NCI-H774 (cell line): ENCODE measurements at regions not wholly inside any gene's neighbourhood (a gene's known extent, or its start where the extent isn't known, plus 50 kb on each side); places are given as distances from the start of the nearest gene placed in this dataset.

Source experiments
- DNase-seq: peaks from one replicate; lab custom pipeline; 2025; lab: John Stamatoyannopoulos, UW

DNA sequence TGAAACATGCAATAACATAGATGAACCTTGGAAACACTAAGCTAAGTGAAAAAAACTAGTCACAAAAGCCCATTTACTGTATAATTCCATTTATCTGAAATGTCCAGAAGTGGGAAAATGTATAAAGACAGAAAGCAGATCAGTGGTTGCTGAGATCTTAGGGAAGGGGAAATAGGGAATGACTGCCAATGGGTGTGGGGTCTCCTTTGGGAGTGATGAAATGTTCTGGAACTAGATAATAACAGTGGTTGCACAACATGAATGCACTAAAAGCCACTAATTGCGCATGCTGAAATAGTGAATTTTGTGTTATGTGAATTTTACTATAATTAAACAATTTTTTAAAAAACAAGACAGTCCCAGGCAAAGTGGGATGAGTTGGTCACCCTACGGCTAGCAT, 472.8 kb downstream of the CCDC171 start:
- no peak for DNase-seq

DNA sequence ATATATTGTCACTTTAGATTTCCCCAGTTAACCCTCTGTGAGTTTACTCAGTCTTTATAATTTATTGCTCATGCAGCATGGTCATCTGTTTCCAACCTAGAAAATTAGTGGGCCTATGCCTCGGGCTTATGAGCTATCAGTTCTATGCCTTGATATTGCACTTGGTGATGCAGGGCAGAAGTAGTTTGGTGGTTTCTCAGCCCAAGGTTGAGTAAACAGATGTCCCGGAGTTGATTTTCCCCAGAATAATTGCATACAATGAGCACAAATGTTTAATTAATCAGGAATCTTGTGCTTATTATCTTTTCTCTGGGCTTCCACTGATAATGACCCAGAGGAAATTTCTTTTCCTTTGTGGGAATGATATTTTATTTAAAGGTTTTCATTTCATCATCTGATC, 474.0 kb downstream of the CCDC171 start:
- no peak for DNase-seq

DNA sequence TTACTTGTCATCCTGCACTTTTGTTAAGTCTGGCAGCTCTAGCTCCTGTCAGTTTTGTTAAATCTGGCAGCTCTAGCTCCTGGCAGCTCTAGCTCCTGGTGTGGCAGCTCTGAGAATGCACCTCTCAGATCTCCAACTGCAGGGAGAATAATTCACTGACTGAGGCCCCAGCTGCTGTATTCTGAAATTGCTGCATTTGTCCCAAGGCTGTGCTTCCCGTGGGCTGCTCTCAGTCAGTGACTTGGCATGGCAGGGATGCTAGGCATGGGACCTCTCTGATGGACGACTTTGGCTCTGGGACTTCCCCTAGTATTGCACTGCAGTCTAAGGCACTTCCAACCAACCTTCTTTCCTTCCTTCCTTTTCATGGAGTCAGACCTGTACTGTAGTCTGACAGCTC, 475.7 kb downstream of the CCDC171 start:
- no peak for DNase-seq

DNA sequence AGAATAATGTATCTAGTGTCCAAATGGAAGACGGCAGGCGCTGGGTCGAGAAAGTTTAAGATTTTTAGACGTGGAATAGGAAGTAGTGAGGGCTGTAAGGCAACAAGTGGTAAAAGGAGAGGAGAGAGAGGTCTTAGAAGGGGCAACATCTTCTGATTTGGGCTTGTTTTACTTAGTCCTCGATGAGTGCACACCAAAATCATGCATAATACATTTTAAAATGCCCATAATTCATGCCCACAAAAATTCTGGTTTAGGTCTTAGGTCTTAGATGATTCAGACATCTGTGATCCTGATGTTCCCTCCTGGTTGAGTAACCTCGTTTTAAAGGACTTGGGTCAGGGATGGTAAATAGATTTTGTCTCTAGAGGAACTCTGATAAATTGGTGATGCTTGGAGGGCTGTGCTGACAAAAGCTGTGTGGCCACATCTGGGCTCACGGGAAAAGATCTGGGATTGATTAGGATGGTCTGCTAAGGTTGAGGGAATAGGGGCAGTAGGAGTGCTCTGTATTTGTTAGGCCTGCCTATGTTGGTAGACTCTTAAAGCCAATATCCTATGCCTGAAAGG, 476.3 kb downstream of the CCDC171 start:
- no peak for DNase-seq

DNA sequence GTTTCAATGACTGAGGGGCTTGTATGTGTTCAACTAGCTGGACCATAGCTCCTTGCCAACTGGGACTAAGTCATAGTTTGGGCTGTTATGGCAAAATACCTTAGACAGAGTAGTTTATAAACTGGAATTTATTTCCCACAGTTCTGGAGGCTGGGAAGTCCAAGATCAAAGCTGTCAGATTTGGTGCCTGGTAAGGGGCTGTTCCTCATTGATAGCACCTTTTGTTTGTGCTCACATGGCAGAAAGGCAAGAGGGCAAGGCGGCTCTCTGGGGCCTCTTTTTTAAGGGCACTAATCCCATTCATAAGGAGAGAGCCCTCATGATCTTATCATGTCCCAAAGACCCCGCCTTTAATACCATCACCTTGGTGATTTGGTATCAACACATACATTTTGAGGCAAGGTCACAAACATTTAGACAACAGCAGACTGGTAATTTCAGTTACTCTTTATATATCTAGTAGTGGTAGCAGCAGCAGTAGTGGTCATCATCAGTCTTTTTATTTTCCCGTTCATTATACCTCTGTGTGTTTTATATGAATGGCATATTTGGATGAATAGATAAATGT, 477.0 kb downstream of the CCDC171 start:
- no peak for DNase-seq

DNA sequence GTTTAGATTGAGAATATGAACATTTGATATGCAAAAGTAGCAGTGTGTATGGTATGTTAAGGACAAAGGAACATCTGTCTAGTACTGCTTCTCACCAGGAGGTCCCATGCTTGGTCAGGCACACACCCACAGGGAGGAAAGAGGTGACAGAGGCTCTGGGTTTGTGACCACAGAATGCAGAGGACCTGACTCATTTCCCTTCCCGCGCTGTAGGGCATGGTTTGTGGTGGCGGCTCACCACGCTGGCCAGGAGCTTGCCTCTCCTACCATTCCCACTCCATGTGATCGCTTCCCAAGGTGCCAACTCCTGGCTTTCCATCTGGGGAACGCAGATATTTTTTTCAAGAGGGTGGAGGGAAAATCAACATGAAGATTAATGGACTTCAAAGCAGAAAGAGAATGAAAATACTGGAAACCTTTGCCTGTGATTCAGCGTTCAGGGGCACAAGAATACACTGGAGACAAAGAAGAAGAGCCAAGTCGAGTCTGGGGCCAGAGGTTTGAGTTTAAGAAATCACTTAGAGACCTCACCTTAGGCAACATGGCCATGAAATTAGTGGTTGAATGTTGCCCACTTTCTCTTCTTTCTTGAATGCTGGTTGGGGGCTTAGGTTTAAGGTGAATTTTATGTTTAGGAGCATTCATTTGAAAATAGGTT, 477.8 kb downstream of the CCDC171 start:
- DNase-seq = no peak

DNA sequence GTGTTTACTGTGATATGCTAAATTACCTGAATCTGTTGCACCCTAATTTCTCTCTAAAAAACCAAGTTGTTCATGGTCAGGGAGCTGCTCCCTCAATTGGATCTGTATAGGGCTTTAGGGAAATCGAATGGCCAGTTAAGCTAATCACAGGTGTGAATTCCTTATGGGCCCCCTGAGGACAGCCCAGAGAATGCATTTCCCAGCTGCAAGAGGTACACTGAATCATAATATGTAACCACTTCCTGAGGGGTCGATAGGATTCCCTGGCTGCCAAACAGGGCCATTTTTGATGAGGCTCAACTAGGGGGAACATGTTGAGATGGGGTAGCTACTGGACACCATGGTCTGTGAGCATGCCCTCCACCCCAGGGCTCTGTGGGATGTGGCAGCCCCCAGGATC, 478.6 kb downstream of the CCDC171 start:
- no peak for DNase-seq

DNA sequence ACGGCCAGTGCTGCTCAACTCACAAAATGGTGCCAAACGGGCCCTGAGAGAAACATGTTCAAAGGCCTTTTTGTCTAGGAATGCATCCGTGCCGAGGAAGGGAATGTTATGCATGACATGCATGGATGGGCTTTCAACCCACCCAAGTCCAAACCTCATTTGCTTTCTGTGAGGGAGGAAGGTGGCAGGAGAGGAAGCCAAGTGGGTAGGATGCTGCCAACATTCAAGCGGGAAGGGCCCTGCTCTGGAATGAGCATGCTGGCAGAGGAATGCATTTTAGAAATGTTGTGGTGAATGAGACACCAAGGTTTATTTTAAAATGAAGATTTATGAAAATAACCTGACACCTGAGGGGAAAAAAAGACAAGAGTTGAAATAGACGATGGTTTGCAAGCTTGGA, 479.1 kb downstream of the CCDC171 start:
- no peak for DNase-seq

DNA sequence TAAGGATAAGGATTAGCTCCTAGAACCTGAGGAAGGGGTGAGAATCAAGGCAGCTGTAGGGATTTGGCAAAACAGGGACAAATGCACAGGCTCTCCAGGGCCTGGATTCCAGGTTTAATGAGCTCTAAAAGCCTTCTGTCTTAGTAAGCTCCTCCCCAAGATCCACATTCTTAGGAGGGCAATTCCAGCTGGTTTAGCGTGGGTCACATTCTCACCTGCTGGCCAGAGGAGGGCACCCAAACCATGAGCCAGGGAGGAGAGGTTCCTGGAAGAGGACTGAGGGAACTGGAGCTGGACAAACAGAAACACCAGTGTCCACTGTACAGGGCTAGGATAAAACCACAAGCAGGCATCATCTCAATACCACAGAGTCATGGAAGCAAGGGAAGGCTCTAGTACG, 480.0 kb downstream of the CCDC171 start:
- no peak for DNase-seq

DNA sequence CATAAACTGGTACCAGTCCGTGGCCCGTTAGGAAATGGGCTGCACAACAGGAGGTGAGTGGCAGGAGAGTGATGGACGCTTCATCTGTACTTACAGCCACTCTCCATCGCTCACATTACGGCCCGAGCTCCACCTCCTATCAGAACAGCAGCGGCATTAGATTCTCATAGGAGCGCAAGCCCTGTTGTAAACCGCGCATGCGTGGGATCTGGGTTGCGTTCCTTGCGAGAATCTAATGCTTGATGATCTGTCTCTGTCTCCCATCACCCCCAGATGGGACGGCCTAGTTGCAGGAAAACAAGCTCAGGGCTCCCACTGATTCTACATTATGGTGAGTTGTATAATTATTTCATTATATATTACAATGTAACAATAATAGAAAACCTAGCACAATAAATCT, 480.4 kb downstream of the CCDC171 start:
- no peak for DNase-seq

DNA sequence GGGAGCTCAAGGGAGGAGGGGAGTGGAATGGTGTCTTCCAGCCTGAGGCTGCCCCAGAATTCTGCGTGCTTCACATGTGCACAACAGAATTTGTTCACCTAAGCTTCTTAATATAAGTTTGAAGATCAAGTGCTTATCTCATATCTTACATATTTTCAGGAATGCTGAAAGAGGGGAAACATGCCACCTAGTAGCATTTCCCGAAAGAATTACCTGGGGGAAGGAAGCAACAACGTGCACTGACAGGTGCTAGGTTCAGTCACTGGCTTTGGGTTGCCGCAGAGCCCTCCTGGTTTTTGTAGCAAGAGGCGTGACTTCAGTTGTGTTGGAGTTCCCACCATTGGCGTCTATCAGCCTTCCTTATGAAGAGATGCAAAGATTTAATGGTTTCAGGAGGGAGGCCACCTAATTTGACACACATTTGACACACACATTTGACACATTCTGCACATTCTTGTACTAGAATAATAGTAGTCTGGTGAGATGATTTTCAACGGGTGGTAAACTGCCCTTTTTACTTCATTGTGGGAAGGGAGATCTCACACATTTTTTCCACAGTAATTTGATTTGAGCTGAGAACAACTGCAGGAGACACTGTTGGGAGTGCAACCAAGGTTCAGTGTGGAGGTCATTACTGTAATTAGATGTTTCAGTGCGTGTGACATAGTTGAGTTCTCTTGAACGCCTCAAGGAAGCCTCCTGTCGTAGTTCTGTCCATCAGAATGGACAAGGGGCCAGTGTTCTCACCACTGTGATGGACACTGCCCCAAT, 481.3 kb downstream of the CCDC171 start:
- DNase-seq = no peak

DNA sequence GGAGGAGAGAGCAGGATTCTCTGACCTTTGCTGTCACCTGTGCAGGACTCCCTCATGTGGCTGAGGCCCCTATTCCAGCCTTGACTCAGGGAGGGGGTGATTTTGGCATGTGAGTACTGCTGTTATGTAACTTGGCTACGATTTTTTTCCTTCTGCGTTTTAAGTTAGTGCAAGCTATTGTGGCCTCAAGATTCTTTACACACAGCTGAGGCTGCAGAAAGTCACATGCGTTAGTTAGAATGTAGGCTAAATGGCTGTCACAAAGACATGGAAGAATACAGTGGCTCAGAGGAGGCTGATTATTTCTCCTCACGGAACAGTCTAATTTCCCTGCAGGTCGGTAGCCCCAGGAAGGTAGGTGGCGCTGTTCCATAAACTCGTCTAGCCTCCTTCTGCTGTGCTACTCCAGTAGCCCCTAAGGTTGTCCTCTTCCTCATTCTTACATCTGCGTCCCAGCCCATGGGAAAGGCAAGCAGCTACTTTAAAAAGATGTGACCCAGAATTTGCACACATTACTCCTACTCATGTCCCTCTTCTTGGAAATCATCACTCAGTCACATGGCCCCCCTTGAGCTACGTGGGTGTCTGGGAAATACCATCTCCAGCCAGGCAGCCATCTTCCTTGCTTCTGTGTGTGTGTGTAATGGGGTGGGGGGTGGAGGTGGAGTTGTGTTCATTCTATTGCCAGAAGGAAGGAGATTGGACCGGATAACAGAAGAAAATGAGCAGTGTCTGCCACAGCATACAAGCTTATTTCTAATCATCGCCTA, 486.6 kb downstream of the CCDC171 start:
- no peak for DNase-seq

DNA sequence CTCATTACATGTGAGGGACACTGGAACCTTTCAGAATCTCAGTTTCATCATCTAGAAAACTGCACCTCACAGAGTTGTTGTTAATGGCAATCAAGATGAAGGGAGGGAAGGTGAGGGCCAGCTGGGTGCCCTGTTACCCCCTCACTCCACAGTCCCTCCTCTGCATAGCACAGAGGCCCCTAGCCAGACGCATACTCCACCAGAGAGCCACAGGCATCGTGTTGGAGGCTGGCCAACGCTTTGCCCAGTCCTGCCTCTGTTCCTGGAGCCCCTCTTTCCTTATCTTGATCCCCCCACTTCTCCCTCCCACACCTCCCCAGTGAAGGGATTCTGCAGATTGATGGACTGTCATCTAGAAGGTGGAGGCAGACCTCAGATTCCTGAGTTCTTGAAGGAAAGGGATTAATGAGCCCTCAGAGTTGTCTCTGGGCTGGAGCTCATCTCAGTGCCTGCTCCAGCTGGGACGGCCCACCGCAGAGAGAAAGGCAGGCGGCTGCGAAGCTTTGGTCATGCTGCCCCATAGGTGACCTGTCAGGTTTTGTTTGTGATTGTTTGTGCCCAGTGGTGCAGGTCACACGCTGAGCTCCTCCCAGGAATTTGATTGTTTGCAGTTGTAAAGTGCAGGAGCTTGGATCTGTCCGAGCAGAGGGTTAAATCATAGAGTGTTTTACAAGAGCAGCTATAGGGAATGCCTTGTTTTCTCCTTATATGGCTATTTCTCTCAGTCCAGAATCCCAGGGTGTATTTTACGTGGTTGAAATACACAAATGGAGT, 487.3 kb downstream of the CCDC171 start:
- no peak for DNase-seq

DNA sequence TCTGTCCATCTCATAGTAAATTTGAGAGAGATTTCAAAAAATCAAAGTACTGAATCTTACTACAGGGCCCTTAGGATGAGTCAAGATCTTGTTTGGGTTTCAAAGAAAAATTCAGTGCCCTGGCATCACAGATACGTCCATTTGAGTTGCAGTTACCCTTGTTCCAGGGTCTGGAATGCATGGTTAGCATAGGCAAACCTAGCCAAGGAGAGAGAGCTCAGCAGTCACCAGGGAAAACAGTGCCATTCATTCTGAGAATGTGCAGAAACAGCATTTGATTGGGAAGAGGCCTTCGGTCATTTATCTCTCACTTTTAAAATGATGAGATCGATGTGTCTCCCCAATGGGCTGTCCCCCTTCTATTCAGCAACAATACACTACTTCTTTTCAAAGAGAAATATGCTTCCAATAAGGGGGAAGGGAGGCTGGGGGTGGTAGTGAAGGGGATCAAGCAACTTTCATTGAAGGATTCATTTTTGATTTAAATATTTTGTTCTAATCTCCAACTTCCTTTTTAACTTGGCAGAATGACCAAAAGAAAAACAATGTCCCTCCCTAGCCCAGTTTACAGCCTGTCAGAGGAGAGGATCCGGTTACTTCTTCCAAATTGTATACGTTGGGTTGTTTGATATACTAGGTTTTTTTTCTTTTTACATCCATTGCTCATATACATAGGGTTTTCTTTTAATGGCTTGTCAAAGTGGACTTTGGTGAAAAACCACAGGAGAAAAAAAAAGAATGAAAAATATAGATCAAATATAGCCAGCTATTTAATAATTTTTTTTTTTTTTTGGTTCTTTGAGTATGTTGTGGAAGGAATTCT, 491.1 kb downstream of the CCDC171 start:
- DNase-seq = no peak

DNA sequence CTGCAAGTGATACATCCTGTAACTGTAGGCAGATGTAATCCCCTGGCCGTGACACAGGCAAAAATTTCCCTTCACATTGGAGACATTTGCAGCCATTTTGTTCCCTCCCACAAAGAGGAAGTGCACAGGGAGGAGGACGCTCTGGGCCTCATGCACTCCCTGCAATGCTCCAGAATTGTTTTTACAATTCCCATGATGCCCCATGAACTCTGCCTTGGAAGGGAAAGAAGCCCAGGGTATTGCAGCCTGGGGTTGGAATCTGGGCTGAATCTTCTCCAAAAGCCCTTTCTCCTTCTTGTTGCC, 491.7 kb downstream of the CCDC171 start:
- no peak for DNase-seq

DNA sequence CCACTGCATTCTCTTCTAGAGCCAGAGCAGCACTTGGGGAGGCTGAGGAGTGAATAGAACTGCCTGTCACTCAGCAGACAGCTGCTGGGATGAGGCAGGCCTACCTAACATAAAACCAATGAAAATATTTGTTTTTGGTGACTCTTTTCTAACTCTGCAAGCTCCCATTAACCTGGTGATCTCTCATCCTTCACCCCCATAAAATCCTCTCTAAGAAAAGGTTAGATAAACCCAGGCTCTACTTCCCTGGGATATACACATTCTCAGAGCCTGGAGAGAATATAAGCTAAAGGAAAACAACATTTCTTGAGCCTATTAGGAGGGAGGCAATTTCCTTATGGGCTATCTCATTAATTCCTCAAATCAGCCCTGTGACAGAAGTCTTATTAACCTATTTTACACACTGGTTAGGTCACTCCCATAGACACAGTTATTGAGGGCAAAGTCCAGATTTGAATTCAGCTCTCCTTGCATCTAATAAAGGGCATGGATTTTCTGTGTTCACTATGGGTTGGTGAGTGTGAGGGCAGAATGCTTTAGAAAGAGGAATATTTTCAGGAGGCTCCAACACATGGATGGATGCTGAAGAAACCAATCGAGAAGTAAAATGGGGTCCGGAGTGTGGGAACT, 492.9 kb downstream of the CCDC171 start:
- no peak for DNase-seq

DNA sequence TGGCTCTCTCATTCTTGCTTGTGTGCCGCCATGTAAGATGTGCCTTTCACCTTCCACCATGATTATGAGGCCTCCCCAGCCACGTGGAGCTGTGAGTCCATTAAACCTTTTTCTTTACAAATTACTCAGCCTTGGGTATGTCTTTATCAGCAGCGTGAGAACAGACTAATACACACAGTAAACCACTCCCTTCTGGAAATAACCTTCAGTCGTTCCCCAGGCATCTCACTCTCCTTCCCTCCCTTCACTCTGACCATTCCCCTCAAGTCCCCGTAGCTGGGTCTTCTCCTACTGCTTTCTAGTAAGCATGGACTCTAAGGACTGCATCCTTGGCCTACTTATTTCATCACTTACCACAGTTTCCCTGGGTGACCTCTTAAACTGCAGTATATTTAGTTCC, 493.9 kb downstream of the CCDC171 start:
- no peak for DNase-seq

DNA sequence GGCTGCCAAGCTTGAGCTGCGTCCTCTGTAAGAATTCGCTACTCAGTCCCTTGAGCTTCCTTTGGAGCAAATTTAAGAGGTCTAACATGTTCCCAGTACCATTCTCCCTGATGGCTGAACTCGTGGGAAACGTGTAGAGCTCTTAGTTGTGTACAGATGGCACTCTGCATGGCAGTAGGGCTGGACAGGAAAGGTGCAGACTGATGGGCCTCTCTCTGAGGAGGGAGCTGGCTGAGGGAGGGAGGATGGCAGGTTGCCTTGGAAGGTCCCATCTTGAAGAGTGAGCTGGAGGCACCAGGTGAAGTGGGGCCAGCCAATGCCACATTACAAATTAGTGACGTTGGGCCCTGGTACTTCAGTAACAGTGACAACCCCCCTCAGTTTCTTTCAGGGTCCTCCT, 495.3 kb downstream of the CCDC171 start:
- no peak for DNase-seq

DNA sequence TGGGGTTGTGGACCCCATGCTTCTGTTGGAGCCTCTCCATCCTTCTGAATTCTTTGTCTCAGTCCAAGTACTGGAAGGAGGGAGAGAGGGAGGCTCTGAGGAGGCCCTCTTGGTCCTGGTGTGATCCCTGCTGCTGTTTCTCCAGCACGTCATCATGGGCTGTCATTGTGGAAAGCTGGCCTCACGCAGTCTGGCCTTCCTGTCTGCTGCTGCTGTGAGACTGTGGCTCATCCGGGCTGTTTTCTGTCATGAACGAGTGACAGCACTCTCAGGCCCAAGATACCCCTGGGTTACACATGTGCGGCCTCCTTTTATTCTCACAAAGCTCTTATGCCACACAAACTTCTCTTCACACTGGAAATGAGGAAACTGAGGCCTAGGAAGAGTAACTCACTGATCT, 499.3 kb downstream of the CCDC171 start:
- no peak for DNase-seq

DNA sequence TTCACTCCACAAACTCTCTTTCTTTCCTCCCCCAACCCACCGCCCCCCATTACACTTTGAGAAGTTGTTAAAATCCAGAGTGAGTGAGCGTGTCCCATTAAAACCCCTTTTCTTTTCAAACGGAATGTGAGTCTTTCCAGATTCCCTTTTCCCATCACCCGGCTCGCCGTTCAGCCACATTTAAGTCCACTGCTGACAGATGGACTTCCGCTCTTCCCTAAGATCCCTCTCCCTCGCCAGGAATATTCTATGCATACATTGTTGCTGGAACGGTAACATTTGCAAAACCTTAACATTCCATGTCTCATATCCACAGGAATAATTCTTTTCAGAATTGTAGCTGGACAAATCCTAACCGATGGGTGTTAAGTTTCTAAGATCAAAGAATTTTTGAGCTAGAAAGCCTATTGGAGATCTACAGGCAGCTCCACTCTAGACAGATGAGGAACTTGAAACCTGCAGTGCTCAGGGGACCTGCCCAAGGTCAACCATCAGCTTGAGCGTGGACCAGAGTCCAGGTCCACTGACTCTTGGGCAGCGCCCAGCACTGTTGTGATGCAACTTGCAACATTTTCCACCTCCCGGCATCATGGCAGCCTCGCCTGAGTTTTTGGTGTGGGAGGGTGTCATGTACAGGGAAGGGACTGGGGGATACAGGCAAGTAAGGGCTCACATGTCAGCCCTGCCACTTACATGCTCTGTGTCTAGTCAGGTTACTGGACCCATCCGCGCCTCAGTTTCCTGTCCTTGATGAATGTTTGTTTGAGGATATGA, 500.1 kb downstream of the CCDC171 start:
- DNase-seq = no peak
